OCI-LY1 (cell line): ENCODE measurements at regions not wholly inside any gene's neighbourhood (a gene's known extent, or its start where the extent isn't known, plus 50 kb on each side); places are given as distances from the start of the nearest gene placed in this dataset.

ENCODE experiments used
- H2AFZ ChIP-seq: fragments of 200-600 bp; sonication (generic), shearing (Covaris generic); 2 replicates; pipeline ENCODE4 v1.6.0; 2014; ENCODE audit warnings: antibody characterized with exemption, mild to moderate bottlenecking, low read length
- H3F3A ChIP-seq: fragments of 200-600 bp; sonication (generic), shearing (Covaris generic); 2 replicates; pipeline ENCODE4 v1.6.0; 2014; ENCODE audit warnings: mild to moderate bottlenecking, antibody characterized with exemption, low read length, moderate library complexity; ENCODE audit not compliant: insufficient read depth
- H3K27ac ChIP-seq: fragments of 200-600 bp; sonication (generic); 2 replicates; pipeline ENCODE4 v1.5.1; 2014; ENCODE audit warnings: low read length, mixed run types, mild to moderate bottlenecking, low read depth; ENCODE audit not compliant: poor library complexity, severe bottlenecking
- H3K27me3 ChIP-seq: fragments of 200-600 bp; sonication (generic); 2 replicates; pipeline ENCODE4 v1.6.0; 2014; ENCODE audit warnings: antibody characterized with exemption, mild to moderate bottlenecking, low read length, moderate library complexity; ENCODE audit not compliant: insufficient read depth
- H3K36me3 ChIP-seq: fragments of 200-600 bp; sonication (generic); 2 replicates; pipeline ENCODE4 v1.6.1; 2014; ENCODE audit warnings: mild to moderate bottlenecking, antibody characterized with exemption, low read length, moderate library complexity, mixed read lengths; ENCODE audit not compliant: insufficient read depth
- H3K4me1 ChIP-seq: fragments of 200-600 bp; sonication (generic); 2 replicates; pipeline ENCODE4 v1.5.1; 2014; ENCODE audit warnings: mild to moderate bottlenecking, low read length, moderate library complexity; ENCODE audit not compliant: insufficient read depth, severe bottlenecking
- H3K4me2 ChIP-seq: fragments of 200-600 bp; sonication (generic), shearing (Covaris generic); 2 replicates; pipeline ENCODE4 v1.6.1; 2014; ENCODE audit warnings: low read length
- H3K4me3 ChIP-seq: fragments of 200-600 bp; sonication (generic); 2 replicates; pipeline ENCODE4 v1.5.1; 2014; ENCODE audit warnings: low read length, low read depth, mild to moderate bottlenecking, mixed read lengths; ENCODE audit not compliant: poor library complexity, severe bottlenecking
- H3K79me2 ChIP-seq: fragments of 200-600 bp; shearing (Covaris generic); 2 replicates; pipeline ENCODE4 v1.6.1; 2016; ENCODE audit warnings: mixed run types, low read length, mixed read lengths; ENCODE audit not compliant: insufficient read depth
- H3K9ac ChIP-seq: fragments of 200-600 bp; sonication (generic), shearing (Covaris generic); 2 replicates; pipeline ENCODE4 v1.6.1; 2014; ENCODE audit warnings: mild to moderate bottlenecking, low read length, mixed read lengths
- H3K9me2 ChIP-seq: fragments of 200-600 bp; sonication (generic), shearing (Covaris generic); 2 replicates; pipeline ENCODE4 v1.6.1; 2014; ENCODE audit warnings: low read depth, mild to moderate bottlenecking, low read length, mixed read lengths
- H3K9me3 ChIP-seq: fragments of 200-600 bp; shearing (Covaris generic); 2 replicates; pipeline ENCODE4 v1.6.1; 2014; ENCODE audit warnings: low read length, mixed read lengths
- H4K20me1 ChIP-seq: fragments of 200-600 bp; sonication (generic), shearing (Covaris generic); 2 replicates; pipeline ENCODE4 v1.6.0; 2016; ENCODE audit warnings: mild to moderate bottlenecking, low read length; ENCODE audit not compliant: insufficient read depth
- EZH2 ChIP-seq: fragments of 200-600 bp; sonication (generic), shearing (Covaris generic); IDR thresholded peaks from 2 replicates; pipeline ENCODE4 v1.8.0; 2017; ENCODE audit warnings: borderline replicate concordance, mixed run types, mild to moderate bottlenecking, antibody characterized with exemption, low read length, moderate library complexity, mixed read lengths
- TF ChIP-seq, protein P1 (sequence below): fragments of 200-600 bp; sonication (generic), shearing (Covaris generic); IDR thresholded peaks from 2 replicates; pipeline ENCODE4 v1.5.1; 2017; ENCODE audit warnings: mild to moderate bottlenecking, antibody characterized with exemption, low read length, moderate library complexity, mixed read lengths

- H4K20me1 ChIP-seq, result no peaks in the 10 kb centered on the region
- H3K4me2 ChIP-seq, result no peak overlapping the region
- H3K4me1 ChIP-seq, result no peaks in the 10 kb centered on the region
- H3K36me3 ChIP-seq, result no peaks in the 10 kb centered on the region
- no peaks in the 10 kb centered on the region for H3F3A ChIP-seq
- no peak overlapping the region for H3K4me3 ChIP-seq
- TF ChIP-seq, protein P1, sequence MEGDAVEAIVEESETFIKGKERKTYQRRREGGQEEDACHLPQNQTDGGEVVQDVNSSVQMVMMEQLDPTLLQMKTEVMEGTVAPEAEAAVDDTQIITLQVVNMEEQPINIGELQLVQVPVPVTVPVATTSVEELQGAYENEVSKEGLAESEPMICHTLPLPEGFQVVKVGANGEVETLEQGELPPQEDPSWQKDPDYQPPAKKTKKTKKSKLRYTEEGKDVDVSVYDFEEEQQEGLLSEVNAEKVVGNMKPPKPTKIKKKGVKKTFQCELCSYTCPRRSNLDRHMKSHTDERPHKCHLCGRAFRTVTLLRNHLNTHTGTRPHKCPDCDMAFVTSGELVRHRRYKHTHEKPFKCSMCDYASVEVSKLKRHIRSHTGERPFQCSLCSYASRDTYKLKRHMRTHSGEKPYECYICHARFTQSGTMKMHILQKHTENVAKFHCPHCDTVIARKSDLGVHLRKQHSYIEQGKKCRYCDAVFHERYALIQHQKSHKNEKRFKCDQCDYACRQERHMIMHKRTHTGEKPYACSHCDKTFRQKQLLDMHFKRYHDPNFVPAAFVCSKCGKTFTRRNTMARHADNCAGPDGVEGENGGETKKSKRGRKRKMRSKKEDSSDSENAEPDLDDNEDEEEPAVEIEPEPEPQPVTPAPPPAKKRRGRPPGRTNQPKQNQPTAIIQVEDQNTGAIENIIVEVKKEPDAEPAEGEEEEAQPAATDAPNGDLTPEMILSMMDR, result no peak
- TF ChIP-seq EZH2, result no peak
- H2AFZ ChIP-seq, result no peak overlapping the region
- no peaks in the 10 kb centered on the region for H3K9me2 ChIP-seq
- no peaks in the 10 kb centered on the region for H3K79me2 ChIP-seq
- H3K9ac ChIP-seq, result no peak overlapping the region
- no peaks in the 10 kb centered on the region for H3K27me3 ChIP-seq
- no peaks in the 10 kb centered on the region for H3K9me3 ChIP-seq
- no peak overlapping the region for H3K27ac ChIP-seq
Measured at GRCh38 chr17:45645330-45645729, 138.8 kb upstream of the CRHR1 start.

DNA sequence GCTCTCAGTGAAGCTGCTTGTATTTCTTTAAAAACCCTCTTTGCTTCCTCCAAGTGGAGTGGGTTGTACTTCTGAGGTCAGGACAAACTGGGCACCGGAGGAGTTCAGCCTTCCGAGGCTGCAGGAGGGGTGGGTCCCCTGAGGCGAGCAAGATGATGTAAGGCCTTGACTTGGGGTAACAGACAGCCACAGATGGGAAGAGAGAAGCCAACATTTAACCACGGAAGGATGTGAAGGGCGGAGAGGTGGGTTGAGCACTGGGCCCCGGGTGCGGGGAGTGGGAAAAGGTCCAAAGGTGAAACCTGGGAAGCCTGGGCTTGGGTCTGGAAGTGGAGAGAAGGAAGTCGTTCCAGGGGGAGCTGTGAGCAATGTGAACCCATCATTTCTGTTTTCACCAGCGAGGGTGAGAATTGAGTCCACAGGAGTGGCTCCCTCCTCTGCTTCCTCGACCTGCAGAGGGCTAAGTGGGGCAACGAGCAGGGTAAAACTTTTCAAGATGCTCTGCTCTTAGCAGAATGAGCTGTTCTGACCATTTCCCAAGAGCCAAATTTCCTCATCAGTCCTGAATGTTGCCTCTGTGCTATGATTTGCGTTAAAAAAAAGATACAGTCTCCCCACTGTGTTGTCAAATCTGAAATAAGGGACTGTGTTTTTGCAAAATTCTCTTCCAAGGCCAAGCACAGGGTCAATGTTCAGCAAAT, 137.7 kb upstream of the CRHR1 start:
- H3F3A ChIP-seq, result no peaks in the 10 kb centered on the region
- H3K36me3 ChIP-seq, result no peaks in the 10 kb centered on the region
- H3K27me3 ChIP-seq, result no peaks in the 10 kb centered on the region
- no peaks in the 10 kb centered on the region for H3K79me2 ChIP-seq
- no peak overlapping the region for H3K4me3 ChIP-seq
- no peaks in the 10 kb centered on the region for H3K4me1 ChIP-seq
- no peak for TF ChIP-seq EZH2
- TF ChIP-seq, protein P1, result no peak
- H3K9ac ChIP-seq, result no peak overlapping the region
- H4K20me1 ChIP-seq, result no peaks in the 10 kb centered on the region
- no peak overlapping the region for H3K27ac ChIP-seq
- H3K9me3 ChIP-seq, result no peaks in the 10 kb centered on the region
- H3K9me2 ChIP-seq, result no peaks in the 10 kb centered on the region
- H3K4me2 ChIP-seq, result no peak overlapping the region
- H2AFZ ChIP-seq, result no peak overlapping the region

DNA sequence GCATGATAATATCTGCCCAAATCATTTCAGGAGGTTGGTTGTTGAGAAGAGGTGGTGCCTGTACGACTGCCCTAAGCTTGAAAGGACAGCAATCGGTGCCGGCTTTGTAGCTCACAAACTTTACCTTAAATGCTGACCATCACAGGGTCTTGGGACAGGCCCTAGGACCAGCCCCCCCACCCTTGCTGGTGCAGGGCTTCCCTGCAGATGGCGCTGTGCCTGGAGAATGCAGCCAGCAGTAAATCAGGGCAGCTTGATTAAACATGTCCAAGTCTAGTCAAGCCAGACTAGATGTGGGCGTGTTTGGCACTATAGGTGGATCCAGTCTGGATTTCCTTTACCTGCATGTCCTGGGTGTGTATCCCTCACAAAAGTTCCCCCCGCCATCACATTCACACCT, 135.5 kb upstream of the CRHR1 start:
- H3K27me3 ChIP-seq, result no peaks in the 10 kb centered on the region
- H3K4me3 ChIP-seq, result no peak overlapping the region
- H2AFZ ChIP-seq, result no peak overlapping the region
- H3F3A ChIP-seq, result no peaks in the 10 kb centered on the region
- no peaks in the 10 kb centered on the region for H3K4me1 ChIP-seq
- no peak overlapping the region for H3K27ac ChIP-seq
- H3K36me3 ChIP-seq, result no peaks in the 10 kb centered on the region
- no peaks in the 10 kb centered on the region for H3K79me2 ChIP-seq
- TF ChIP-seq, protein P1, result peak; percentile 34; the same call in 1 of the 2 replicates
- TF ChIP-seq EZH2, result no peak
- H3K4me2 ChIP-seq, result no peak overlapping the region
- no peak overlapping the region for H3K9ac ChIP-seq
- H3K9me2 ChIP-seq, result no peaks in the 10 kb centered on the region
- H4K20me1 ChIP-seq, result no peaks in the 10 kb centered on the region
- no peaks in the 10 kb centered on the region for H3K9me3 ChIP-seq
